Fibroblast of lung (primary cell): ENCODE measurements at regions not wholly inside any gene's neighbourhood (a gene's known extent, or its start where the extent isn't known, plus 50 kb on each side); places are given as distances from the start of the nearest gene placed in this dataset.

Experiments
- DNase-seq, 2 donors: peaks; one replicate each; pipeline versions ENCODE4 v3.0.0 to v3.0.0-alpha.2; 2010; ENCODE audit warnings: low read depth in 2 of 2
- H2AFZ ChIP-seq: 2 replicates; pipeline ENCODE4 v1.5.1; 2012; ENCODE audit warnings: low read length, control low read depth, inconsistent platforms
- H3K27ac ChIP-seq: 2 replicates; pipeline ENCODE4 v1.5.1; 2011; ENCODE audit warnings: low read length, control low read depth; ENCODE audit not compliant: insufficient read depth
- H3K27me3 ChIP-seq: 2 replicates; pipeline ENCODE4 v1.5.1; 2011; ENCODE audit warnings: mild to moderate bottlenecking, low read length; ENCODE audit not compliant: control insufficient read depth, insufficient read depth
- H3K36me3 ChIP-seq: 2 replicates; pipeline ENCODE4 v1.5.1; 2011; ENCODE audit warnings: low read length; ENCODE audit not compliant: control insufficient read depth, insufficient read depth
- H3K4me1 ChIP-seq: 2 replicates; pipeline ENCODE4 v1.5.1; 2011; ENCODE audit warnings: low read length; ENCODE audit not compliant: control insufficient read depth, insufficient read depth; ENCODE audit errors: extremely low read depth
- H3K4me2 ChIP-seq: 2 replicates; pipeline ENCODE4 v1.5.1; 2011; ENCODE audit warnings: low read length, control low read depth; ENCODE audit not compliant: insufficient read depth; ENCODE audit errors: extremely low read depth
- H3K4me3 ChIP-seq, 4 experiments: fragments of 200-600 bp in 1 of 4; sonication (generic) in 1 of 4; replicated peaks in 1 of 4; 2 replicates each; pipeline ENCODE4 v1.5.1; 2011 to 2016; ENCODE audit warnings: low read length in 4 of 4, low read depth in 3 of 4, mild to moderate bottlenecking in 3 of 4, control low read depth in 2 of 4, inconsistent platforms in 1 of 4, mixed read lengths in 1 of 4; ENCODE audit not compliant: insufficient read depth in 1 of 4; ENCODE audit errors: control extremely low read depth in 1 of 4
- H3K79me2 ChIP-seq: 2 replicates; pipeline ENCODE4 v1.5.1; 2012; ENCODE audit warnings: mild to moderate bottlenecking, low read length, inconsistent platforms; ENCODE audit not compliant: control insufficient read depth, insufficient read depth
- H3K9ac ChIP-seq: 2 replicates; pipeline ENCODE4 v1.5.1; 2011; ENCODE audit warnings: mild to moderate bottlenecking, low read length, control low read depth; ENCODE audit not compliant: insufficient read depth
- H3K9me3 ChIP-seq: 2 replicates; pipeline ENCODE4 v1.5.1; 2012; ENCODE audit warnings: low read depth, low read length; ENCODE audit not compliant: control insufficient read depth, insufficient read depth
- H4K20me1 ChIP-seq: 2 replicates; pipeline ENCODE4 v1.5.1; 2011; ENCODE audit warnings: low read length; ENCODE audit not compliant: control insufficient read depth, insufficient read depth; ENCODE audit errors: extremely low read depth
- EZH2 ChIP-seq: IDR thresholded peaks from 2 replicates; pipeline ENCODE4 v1.5.1; 2012; ENCODE audit warnings: low read length, control low read depth, mild to moderate bottlenecking; ENCODE audit errors: missing control alignments
- TF ChIP-seq, protein P1 (sequence below), 2 donors: IDR thresholded peaks in 1 of 2; conservative IDR thresholded peaks in 1 of 2; 1 replicate in 1 of 2; 2 replicates in 1 of 2; pipeline ENCODE4 v1.5.1; 2011 to 2012; ENCODE audit warnings: low read length in 2 of 2, control low read depth in 1 of 2, inconsistent platforms in 1 of 2, low read depth in 1 of 2, mild to moderate bottlenecking in 1 of 2

DNA sequence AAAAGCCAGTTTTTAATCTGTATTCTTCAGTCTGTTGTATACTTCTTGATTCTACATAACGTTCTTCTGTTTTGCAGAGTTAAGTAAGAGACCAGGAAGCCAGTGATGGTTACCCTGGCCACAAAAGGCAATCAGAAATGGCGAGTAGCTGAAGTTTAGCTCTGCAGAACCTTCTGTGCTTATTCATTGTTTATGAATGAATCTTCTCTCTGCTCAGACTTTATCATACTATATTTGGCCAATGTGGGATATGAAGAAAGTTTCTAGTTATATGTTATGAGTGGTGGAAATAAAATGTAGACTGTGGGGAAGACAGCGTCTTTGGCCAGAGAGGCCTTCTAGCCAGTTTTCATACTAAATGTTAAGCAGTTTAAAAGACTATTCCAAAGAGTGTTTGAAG is 249.9 kb upstream of the RGS6 start:
- peaks cover 2% of the 10 kb centered on the region for H3K4me1 ChIP-seq
- no peaks in the 10 kb centered on the region for H3K9me3 ChIP-seq
- no peak overlapping the region for H2AFZ ChIP-seq
- no peak overlapping the region for H3K4me2 ChIP-seq
- H3K27ac ChIP-seq, result no peak overlapping the region
- DNase-seq, result peak in 1 of 2 donors; percentile 69
- H3K4me3 ChIP-seq, result no peak overlapping the region
- H3K9ac ChIP-seq, result no peak overlapping the region
- no peaks in the 10 kb centered on the region for H3K36me3 ChIP-seq
- no peaks in the 10 kb centered on the region for H3K27me3 ChIP-seq
- no peaks in the 10 kb centered on the region for H3K79me2 ChIP-seq
- no peaks in the 10 kb centered on the region for H4K20me1 ChIP-seq
- no peak for TF ChIP-seq EZH2
- TF ChIP-seq, protein P1, sequence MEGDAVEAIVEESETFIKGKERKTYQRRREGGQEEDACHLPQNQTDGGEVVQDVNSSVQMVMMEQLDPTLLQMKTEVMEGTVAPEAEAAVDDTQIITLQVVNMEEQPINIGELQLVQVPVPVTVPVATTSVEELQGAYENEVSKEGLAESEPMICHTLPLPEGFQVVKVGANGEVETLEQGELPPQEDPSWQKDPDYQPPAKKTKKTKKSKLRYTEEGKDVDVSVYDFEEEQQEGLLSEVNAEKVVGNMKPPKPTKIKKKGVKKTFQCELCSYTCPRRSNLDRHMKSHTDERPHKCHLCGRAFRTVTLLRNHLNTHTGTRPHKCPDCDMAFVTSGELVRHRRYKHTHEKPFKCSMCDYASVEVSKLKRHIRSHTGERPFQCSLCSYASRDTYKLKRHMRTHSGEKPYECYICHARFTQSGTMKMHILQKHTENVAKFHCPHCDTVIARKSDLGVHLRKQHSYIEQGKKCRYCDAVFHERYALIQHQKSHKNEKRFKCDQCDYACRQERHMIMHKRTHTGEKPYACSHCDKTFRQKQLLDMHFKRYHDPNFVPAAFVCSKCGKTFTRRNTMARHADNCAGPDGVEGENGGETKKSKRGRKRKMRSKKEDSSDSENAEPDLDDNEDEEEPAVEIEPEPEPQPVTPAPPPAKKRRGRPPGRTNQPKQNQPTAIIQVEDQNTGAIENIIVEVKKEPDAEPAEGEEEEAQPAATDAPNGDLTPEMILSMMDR (conservative IDR thresholded peaks at IDR 0.05 in 1 of 2, IDR thresholded peaks at IDR 0.05 in 1 of 2; ENCODE audit: low read depth in 1 of 2, low read length in 2 of 2), result no peak

DNA sequence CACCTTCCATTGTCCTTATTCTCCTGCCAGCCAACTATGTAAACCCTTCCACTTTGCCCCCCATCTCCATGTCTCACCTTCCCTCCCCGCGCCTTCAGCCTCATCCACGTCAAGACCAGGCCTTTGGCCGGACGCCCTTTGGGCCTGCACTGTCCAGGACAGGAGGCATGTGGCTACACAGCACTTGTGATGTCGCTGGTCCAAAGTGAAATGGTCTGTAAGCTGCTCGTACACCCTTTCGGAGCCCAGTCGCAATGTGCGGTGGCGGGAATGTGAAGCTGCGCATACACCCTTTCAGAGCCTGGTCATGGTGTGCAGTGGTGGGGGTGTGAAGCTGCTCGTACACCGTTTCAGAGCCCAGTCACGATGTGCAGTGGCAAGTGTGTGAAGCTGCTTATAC is 247.9 kb upstream of the RGS6 start:
- no peak overlapping the region for H3K27ac ChIP-seq
- H3K4me1 ChIP-seq, result peaks cover 2% of the 10 kb centered on the region
- H3K27me3 ChIP-seq, result no peaks in the 10 kb centered on the region
- H2AFZ ChIP-seq, result no peak overlapping the region
- H3K4me3 ChIP-seq, result no peak overlapping the region
- H3K9me3 ChIP-seq, result no peaks in the 10 kb centered on the region
- H3K36me3 ChIP-seq, result no peaks in the 10 kb centered on the region
- H3K79me2 ChIP-seq, result no peaks in the 10 kb centered on the region
- H3K4me2 ChIP-seq, result no peak overlapping the region
- no peak for TF ChIP-seq EZH2
- TF ChIP-seq, protein P1 (conservative IDR thresholded peaks at IDR 0.05 in 1 of 2, IDR thresholded peaks at IDR 0.05 in 1 of 2; ENCODE audit: low read depth in 1 of 2, low read length in 2 of 2), result no peak
- no peaks in the 10 kb centered on the region for H4K20me1 ChIP-seq
- DNase-seq, result no peak
- no peak overlapping the region for H3K9ac ChIP-seq

DNA sequence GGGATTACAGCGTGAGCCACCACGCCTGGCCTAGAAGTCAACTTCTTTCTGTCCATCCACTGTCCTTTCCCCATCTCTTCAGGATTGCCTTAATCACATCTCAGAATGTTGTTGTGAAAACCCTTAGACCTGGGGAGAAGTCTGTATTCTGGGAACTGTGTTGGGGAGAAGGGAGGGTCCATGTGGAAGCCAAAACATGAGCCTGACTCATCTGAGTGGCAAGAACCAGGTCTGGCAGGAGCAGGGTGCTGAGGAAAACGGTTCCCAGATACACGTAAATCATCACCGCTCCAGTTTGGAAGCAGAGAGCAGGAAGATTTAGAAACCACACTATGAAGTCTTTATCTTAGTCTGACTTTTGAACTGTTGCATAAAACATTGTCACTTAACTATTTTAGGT is 245.6 kb upstream of the RGS6 start:
- H3K4me2 ChIP-seq, result no peak overlapping the region
- DNase-seq, result peak; percentile 42 to 87
- H3K9ac ChIP-seq, result no peak overlapping the region
- no peak for TF ChIP-seq EZH2
- TF ChIP-seq, protein P1 (conservative IDR thresholded peaks at IDR 0.05 in 1 of 2, IDR thresholded peaks at IDR 0.05 in 1 of 2; ENCODE audit: low read depth in 1 of 2, low read length in 2 of 2), result no peak
- no peaks in the 10 kb centered on the region for H3K36me3 ChIP-seq
- no peak overlapping the region for H3K27ac ChIP-seq
- no peaks in the 10 kb centered on the region for H3K27me3 ChIP-seq
- peaks cover 2% of the 10 kb centered on the region for H3K4me1 ChIP-seq
- no peak overlapping the region for H3K4me3 ChIP-seq
- no peaks in the 10 kb centered on the region for H4K20me1 ChIP-seq
- no peaks in the 10 kb centered on the region for H3K9me3 ChIP-seq
- H2AFZ ChIP-seq, result no peak overlapping the region
- no peaks in the 10 kb centered on the region for H3K79me2 ChIP-seq
